Adrenal gland (tissue), 5 donors: ENCODE measurements at regions not wholly inside any gene's neighbourhood (a gene's known extent, or its start where the extent isn't known, plus 50 kb on each side); places are given as distances from the start of the nearest gene placed in this dataset.

ENCODE experiments used
- CTCF ChIP-seq, 6 experiments: fragments of 450-650 bp in 4 of 6; fragments of 200-600 bp in 2 of 6; sonication (generic) in 1 of 6; IDR thresholded peaks; 1 replicate in 5 of 6; 2 replicates in 1 of 6; pipeline versions ENCODE4 v1.5.1 to v1.8.0; 2016 to 2021; ENCODE audit warnings: antibody characterized with exemption in 6 of 6, mild to moderate bottlenecking in 2 of 6, moderate library complexity in 1 of 6
- POLR2A ChIP-seq, 2 donors: fragments of 450-650 bp; IDR thresholded peaks; one replicate each; pipeline ENCODE4 v1.6.1; 2017; ENCODE audit warnings: antibody characterized with exemption in 2 of 2, mild to moderate bottlenecking in 2 of 2, moderate library complexity in 1 of 2
- donor health status: DM: no; HTN: no; CAD: no.

GRCh38 chr1:209232197-209232596 is 351.3 kb upstream of the CAMK1G start:
- no peak for TF ChIP-seq CTCF (IDR thresholded peaks at IDR 0.05)
- TF ChIP-seq POLR2A (IDR thresholded peaks at IDR 0.05): no peak
